GM06990 (cell line): ENCODE measurements at regions not wholly inside any gene's neighbourhood (a gene's known extent, or its start where the extent isn't known, plus 50 kb on each side); places are given as distances from the start of the nearest gene placed in this dataset.

Experiments
- DNase-seq: peaks from one replicate; pipeline ENCODE4 v3.0.0-alpha.2; 2011; ENCODE audit not compliant: insufficient read length; ENCODE audit errors: extremely low read depth
- H3K27me3 ChIP-seq: replicated peaks from 2 replicates; pipeline ENCODE4 v1.6.0; 2011; ENCODE audit warnings: low read length; ENCODE audit not compliant: control insufficient read depth, insufficient read depth
- H3K36me3 ChIP-seq: 2 replicates; pipeline ENCODE4 v1.5.1; 2011; ENCODE audit warnings: low read length; ENCODE audit not compliant: control insufficient read depth, insufficient read depth
- H3K4me3 ChIP-seq: replicated peaks from 2 replicates; pipeline ENCODE4 v1.5.1; 2011; ENCODE audit warnings: low read depth, mild to moderate bottlenecking, control low read depth, low read length
- TF ChIP-seq, protein P1 (sequence below): IDR thresholded peaks from 2 replicates; pipeline ENCODE4 v1.5.1; 2011; ENCODE audit warnings: low read length, control low read depth, mild to moderate bottlenecking, inconsistent platforms; ENCODE audit not compliant: insufficient read depth, poor library complexity, severe bottlenecking

GRCh38 chr18:64876833-64877232, 727.9 kb upstream of the LINC00305 start:
- no peaks in the 10 kb centered on the region for H3K36me3 ChIP-seq
- TF ChIP-seq, protein P1, sequence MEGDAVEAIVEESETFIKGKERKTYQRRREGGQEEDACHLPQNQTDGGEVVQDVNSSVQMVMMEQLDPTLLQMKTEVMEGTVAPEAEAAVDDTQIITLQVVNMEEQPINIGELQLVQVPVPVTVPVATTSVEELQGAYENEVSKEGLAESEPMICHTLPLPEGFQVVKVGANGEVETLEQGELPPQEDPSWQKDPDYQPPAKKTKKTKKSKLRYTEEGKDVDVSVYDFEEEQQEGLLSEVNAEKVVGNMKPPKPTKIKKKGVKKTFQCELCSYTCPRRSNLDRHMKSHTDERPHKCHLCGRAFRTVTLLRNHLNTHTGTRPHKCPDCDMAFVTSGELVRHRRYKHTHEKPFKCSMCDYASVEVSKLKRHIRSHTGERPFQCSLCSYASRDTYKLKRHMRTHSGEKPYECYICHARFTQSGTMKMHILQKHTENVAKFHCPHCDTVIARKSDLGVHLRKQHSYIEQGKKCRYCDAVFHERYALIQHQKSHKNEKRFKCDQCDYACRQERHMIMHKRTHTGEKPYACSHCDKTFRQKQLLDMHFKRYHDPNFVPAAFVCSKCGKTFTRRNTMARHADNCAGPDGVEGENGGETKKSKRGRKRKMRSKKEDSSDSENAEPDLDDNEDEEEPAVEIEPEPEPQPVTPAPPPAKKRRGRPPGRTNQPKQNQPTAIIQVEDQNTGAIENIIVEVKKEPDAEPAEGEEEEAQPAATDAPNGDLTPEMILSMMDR = no peak

DNA sequence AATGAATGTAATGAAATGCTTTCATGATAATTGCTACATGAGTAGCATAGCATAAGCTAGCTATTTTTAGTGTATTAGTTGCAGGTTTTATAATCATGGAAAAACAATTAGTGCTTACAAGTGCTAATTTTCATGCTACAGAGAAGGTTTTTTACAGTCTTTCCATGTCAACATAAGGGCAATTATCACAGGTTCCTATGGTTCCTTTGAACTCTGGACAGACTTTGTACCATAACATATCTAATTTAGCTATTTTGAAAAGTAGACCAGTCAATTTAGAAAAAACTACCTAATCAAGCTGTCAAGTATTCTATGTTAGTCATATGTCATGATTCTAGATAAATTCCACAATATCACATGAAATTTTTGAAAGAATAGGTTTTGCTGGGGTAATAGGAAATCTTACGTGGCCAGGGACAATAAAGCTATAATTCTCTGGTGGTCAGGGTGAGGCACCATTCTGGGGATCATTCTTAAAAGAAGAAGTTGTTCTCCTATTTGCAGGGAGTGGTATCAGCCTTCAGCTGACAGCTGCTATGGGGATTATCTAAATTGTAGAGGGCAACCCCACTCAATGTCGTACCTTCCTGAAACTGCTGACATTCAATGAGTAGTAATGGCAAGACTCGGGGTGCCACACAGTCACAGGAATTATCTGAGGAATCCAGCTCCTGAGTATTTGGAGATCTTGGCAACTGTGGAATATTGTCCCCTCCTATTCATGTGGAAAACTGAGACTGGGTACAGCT, 724.0 kb upstream of the LINC00305 start:
- TF ChIP-seq, protein P1 = no peak
- Histone ChIP-seq H3K27me3 (no peaks in the 10 kb centered on the region), H3K36me3 (no peaks in the 10 kb centered on the region), H3K4me3 (no peak overlapping the region)
- DNase-seq = no peak

More at GRCh38 chr18:64876833-64877232, 727.9 kb upstream of the LINC00305 start:
- H3K27me3 ChIP-seq = no peaks in the 10 kb centered on the region
- no peak overlapping the region for H3K4me3 ChIP-seq
- DNase-seq = no peak

DNA sequence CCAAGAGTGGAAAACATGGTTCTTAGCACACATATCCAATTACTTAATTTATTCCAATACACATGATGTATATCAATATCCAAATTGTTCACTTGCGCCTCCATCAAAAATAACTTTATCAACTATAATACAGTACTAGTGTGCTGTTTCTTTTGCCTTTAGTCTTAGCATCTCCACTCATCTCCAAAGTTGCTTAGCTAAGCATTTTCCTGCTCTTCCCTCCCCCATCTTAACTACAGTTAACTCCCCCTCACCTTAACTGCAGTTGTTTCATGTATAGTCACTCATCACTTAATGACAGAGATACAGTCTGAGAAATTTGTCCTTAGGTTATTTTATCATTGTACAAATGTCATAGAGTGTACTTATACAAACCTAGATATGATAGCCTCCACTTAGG, 705.2 kb upstream of the LINC00305 start:
- Histone ChIP-seq H3K4me3 (no peak overlapping the region), H3K36me3 (no peaks in the 10 kb centered on the region), H3K27me3 (no peaks in the 10 kb centered on the region)
- DNase-seq = no peak
- TF ChIP-seq, protein P1 = no peak

- TF ChIP-seq, protein P1 = no peak
- H3K4me3 ChIP-seq = no peak overlapping the region
- H3K27me3 ChIP-seq = no peaks in the 10 kb centered on the region
- no peaks in the 10 kb centered on the region for H3K36me3 ChIP-seq
- no peak for DNase-seq
Observed at GRCh38 chr18:64852281-64852680, 703.4 kb upstream of the LINC00305 start.

- DNase-seq = no peak
- Histone ChIP-seq H3K4me3 (no peak overlapping the region), H3K36me3 (no peaks in the 10 kb centered on the region), H3K27me3 (no peaks in the 10 kb centered on the region)
- TF ChIP-seq, protein P1 = no peak
Observed at GRCh38 chr18:64851726-64852125, 702.8 kb upstream of the LINC00305 start.
